OCI-LY7 (cell line): ENCODE measurements at regions not wholly inside any gene's neighbourhood (a gene's known extent, or its start where the extent isn't known, plus 50 kb on each side); places are given as distances from the start of the nearest gene placed in this dataset.

Experiments used
- EZH2phosphoT487 ChIP-seq: fragments of 200-600 bp; sonication (generic); IDR thresholded peaks from 2 replicates; pipeline ENCODE4 v1.6.1; 2018; ENCODE audit warnings: low read depth, borderline replicate concordance, mild to moderate bottlenecking, mixed run types, antibody characterized with exemption, low read length, moderate library complexity, mixed read lengths
- TF ChIP-seq, protein P1 (sequence below): fragments of 200-600 bp; sonication (generic); conservative IDR thresholded peaks from 2 replicates; pipeline ENCODE4 v1.5.1; 2014; ENCODE audit warnings: mild to moderate bottlenecking, antibody characterized with exemption, low read length, moderate library complexity, mixed read lengths

DNA sequence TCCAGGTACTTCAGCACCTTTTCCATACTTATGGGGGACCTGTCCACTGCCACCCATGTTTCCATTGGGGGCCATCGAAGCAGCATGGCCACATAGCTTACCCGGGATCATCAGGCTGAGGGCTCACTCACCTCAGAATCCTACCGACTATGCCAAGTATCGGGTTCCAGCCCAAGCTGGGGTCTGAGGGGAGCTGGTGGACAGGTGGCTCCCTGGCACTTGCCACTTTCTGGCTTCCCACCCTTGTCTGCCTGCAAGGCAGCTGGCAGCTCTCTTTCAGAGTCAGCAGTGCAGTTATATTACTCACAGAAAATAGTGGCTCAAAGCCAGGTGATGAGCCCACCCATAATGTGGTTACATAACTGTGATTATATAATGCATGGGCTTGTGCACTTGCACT, 1153.8 kb downstream of the STIM2 start:
- TF ChIP-seq, protein P1, sequence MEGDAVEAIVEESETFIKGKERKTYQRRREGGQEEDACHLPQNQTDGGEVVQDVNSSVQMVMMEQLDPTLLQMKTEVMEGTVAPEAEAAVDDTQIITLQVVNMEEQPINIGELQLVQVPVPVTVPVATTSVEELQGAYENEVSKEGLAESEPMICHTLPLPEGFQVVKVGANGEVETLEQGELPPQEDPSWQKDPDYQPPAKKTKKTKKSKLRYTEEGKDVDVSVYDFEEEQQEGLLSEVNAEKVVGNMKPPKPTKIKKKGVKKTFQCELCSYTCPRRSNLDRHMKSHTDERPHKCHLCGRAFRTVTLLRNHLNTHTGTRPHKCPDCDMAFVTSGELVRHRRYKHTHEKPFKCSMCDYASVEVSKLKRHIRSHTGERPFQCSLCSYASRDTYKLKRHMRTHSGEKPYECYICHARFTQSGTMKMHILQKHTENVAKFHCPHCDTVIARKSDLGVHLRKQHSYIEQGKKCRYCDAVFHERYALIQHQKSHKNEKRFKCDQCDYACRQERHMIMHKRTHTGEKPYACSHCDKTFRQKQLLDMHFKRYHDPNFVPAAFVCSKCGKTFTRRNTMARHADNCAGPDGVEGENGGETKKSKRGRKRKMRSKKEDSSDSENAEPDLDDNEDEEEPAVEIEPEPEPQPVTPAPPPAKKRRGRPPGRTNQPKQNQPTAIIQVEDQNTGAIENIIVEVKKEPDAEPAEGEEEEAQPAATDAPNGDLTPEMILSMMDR, result no peak
- no peak for TF ChIP-seq EZH2phosphoT487
